C4-2B (cell line): ENCODE measurements at regions not wholly inside any gene's neighbourhood (a gene's known extent, or its start where the extent isn't known, plus 50 kb on each side); places are given as distances from the start of the nearest gene placed in this dataset.
"Not testable (repeated sequence)": the region's sequence is repeated elsewhere in the genome, so short reads cannot be mapped to it uniquely, and the experiment has no call there.

Source experiments
- CTCF ChIP-seq: fragments of 450-650 bp; conservative IDR thresholded peaks from 2 replicates; pipeline ENCODE4 v1.5.1; 2017; ENCODE audit warnings: mild to moderate bottlenecking
- ZFX ChIP-seq: fragments of 450-650 bp; IDR thresholded peaks from 2 replicates; pipeline ENCODE4 v1.6.1; 2017

- not testable (repeated sequence) for TF ChIP-seq CTCF, ZFX
These were observed 96.8 kb downstream of the FANCF start for GRCh38 chr11:22528612-22529429.
